HL-60 (cell line): ENCODE measurements at regions not wholly inside any gene's neighbourhood (a gene's known extent, or its start where the extent isn't known, plus 50 kb on each side); places are given as distances from the start of the nearest gene placed in this dataset.

Source experiments
- DNase-seq, 2 experiments: peaks; one replicate each; pipeline ENCODE4 v3.0.0-alpha.2; 2010 to 2020; ENCODE audit warnings: low read depth in 1 of 2, low spot score in 1 of 2
- H3K27ac ChIP-seq: fragments of 250-450 bp; sonication (Bioruptor Pico); replicated peaks from 2 replicates; pipeline ENCODE4 v1.5.1; 2020; ENCODE audit warnings: mild to moderate bottlenecking, moderate library complexity
- H3K27me3 ChIP-seq: fragments of 250-450 bp; sonication (Bioruptor Pico); 2 replicates; pipeline ENCODE4 v1.5.1; 2021; ENCODE audit warnings: mild to moderate bottlenecking, moderate library complexity; ENCODE audit not compliant: insufficient read depth, poor library complexity, severe bottlenecking
- H3K4me3 ChIP-seq: replicated peaks from 2 replicates; pipeline ENCODE4 v1.5.1; 2011; ENCODE audit warnings: mild to moderate bottlenecking, control low read depth, low read length; ENCODE audit not compliant: insufficient read depth
- CTCF ChIP-seq: IDR thresholded peaks from one replicate; pipeline ENCODE4 v1.5.1; 2011; ENCODE audit warnings: low read length, control low read depth, inconsistent platforms; ENCODE audit not compliant: insufficient read depth
- GABPA ChIP-seq: IDR thresholded peaks from 2 replicates; pipeline ENCODE4 v1.6.1; 2012; ENCODE audit warnings: low read depth
- POLR2AphosphoS5 ChIP-seq: IDR thresholded peaks from 2 replicates; pipeline ENCODE4 v1.6.1; 2012; ENCODE audit warnings: low read depth
- SPI1 ChIP-seq: IDR thresholded peaks from 2 replicates; pipeline ENCODE4 v1.6.1; 2012; ENCODE audit warnings: low read depth, mild to moderate bottlenecking, borderline replicate concordance
- TF ChIP-seq, protein P1 (sequence below): IDR thresholded peaks from 2 replicates; pipeline ENCODE4 v1.6.1; 2012; ENCODE audit warnings: low read depth; ENCODE audit not compliant: insufficient replicate concordance

- H3K27ac ChIP-seq, result no peak overlapping the region
- H3K27me3 ChIP-seq, result no peaks in the 10 kb centered on the region
- DNase-seq, result no peak
- no peak for TF ChIP-seq SPI1
- TF ChIP-seq CTCF, result no peak
- TF ChIP-seq, protein P1, sequence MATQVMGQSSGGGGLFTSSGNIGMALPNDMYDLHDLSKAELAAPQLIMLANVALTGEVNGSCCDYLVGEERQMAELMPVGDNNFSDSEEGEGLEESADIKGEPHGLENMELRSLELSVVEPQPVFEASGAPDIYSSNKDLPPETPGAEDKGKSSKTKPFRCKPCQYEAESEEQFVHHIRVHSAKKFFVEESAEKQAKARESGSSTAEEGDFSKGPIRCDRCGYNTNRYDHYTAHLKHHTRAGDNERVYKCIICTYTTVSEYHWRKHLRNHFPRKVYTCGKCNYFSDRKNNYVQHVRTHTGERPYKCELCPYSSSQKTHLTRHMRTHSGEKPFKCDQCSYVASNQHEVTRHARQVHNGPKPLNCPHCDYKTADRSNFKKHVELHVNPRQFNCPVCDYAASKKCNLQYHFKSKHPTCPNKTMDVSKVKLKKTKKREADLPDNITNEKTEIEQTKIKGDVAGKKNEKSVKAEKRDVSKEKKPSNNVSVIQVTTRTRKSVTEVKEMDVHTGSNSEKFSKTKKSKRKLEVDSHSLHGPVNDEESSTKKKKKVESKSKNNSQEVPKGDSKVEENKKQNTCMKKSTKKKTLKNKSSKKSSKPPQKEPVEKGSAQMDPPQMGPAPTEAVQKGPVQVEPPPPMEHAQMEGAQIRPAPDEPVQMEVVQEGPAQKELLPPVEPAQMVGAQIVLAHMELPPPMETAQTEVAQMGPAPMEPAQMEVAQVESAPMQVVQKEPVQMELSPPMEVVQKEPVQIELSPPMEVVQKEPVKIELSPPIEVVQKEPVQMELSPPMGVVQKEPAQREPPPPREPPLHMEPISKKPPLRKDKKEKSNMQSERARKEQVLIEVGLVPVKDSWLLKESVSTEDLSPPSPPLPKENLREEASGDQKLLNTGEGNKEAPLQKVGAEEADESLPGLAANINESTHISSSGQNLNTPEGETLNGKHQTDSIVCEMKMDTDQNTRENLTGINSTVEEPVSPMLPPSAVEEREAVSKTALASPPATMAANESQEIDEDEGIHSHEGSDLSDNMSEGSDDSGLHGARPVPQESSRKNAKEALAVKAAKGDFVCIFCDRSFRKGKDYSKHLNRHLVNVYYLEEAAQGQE, result no peak
- H3K4me3 ChIP-seq, result no peak overlapping the region
Measured at GRCh38 chr2:12557688-12558087, 159.0 kb upstream of the TRIB2 start.

DNA sequence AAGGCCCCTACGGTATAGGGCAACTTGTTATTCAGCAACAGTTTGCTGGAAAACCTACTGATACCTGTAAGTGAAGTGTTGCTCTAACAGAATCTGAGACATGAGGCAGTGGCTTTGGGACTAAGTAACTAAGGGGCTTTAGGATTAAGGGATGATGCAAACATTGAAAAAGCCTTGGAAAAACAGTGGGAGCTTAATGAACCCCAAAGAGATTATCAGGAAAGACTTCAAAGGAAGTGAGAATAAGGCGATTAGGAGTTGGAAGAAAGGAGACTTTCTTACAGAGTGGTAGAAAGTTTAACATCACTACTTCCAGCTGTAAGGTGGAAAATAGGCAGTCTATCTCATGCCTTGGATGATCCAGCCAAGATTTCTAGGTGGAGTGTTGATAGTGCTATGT is 158.2 kb upstream of the TRIB2 start:
- Histone ChIP-seq H3K27me3 (no peaks in the 10 kb centered on the region), H3K27ac (no peak overlapping the region), H3K4me3 (no peak overlapping the region)
- no peak for DNase-seq
- TF ChIP-seq SPI1, result no peak
- no peak for TF ChIP-seq GABPA
- TF ChIP-seq POLR2AphosphoS5, result no peak
- TF ChIP-seq CTCF, result no peak
- TF ChIP-seq, protein P1, result no peak

DNA sequence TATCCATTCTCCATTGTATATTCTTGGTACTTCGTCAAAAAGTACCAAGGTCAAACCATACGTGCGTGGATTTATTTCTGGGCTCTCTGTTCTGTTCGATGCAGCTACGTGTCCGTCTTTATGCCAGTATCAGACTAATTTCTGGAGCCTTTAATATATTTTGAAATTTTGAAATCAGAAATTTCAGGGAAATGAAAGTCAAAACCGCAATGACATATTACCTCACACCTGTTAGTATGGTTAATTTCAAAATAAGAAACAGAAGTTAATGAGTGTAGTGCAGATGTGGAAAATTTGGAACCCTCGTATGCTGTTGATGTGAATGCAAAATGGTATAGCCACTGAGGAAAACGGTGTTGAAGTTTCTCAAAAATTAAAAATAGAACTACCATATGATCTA is 156.1 kb upstream of the TRIB2 start:
- Histone ChIP-seq H3K27me3 (no peaks in the 10 kb centered on the region), H3K27ac (no peak overlapping the region), H3K4me3 (no peak overlapping the region)
- TF ChIP-seq, protein P1, result no peak
- no peak for TF ChIP-seq SPI1
- no peak for TF ChIP-seq POLR2AphosphoS5
- TF ChIP-seq CTCF, result no peak
- no peak for TF ChIP-seq GABPA
- DNase-seq, result peak in 1 of 2 experiments; percentile 22
